H1 (cell line): ENCODE measurements at regions not wholly inside any gene's neighbourhood (a gene's known extent, or its start where the extent isn't known, plus 50 kb on each side); places are given as distances from the start of the nearest gene placed in this dataset.

Experiments
- CTCF ChIA-PET: fragments of 300-600 bp; sonication (Branson Sonifier 250); formaldehyde crosslinking; loops from one replicate; lab custom pipeline; 2021; ENCODE audit not compliant: partially characterized antibody; lab: Charles Lee
- POLR2A ChIA-PET: fragments of 300-600 bp; sonication (Branson Sonifier 250); formaldehyde crosslinking; loops from one replicate; lab custom pipeline; 2021; ENCODE audit warnings: inconsistent platforms; ENCODE audit not compliant: partially characterized antibody; lab: Charles Lee
- DNase-seq, 2 experiments: peaks; one replicate each; pipeline versions ENCODE4 v3.0.0 to v3.0.0-alpha.2; 2010 to 2022; ENCODE audit warnings: low spot score in 2 of 2, low read depth in 1 of 2, mixed read lengths in 1 of 2
- FAIRE-seq: peaks from 2 replicates; lab custom pipeline; 2011; peaks lifted over from hg19 to GRCh38; lab: Jason Lieb, UNC
- H2AFZ ChIP-seq: 2 replicates; pipeline ENCODE4 v1.8.1; 2012; ENCODE audit warnings: low read length, inconsistent platforms
- H2AK5ac ChIP-seq: 2 replicates; pipeline ENCODE4 v1.6.1; 2013; ENCODE audit warnings: low read depth, low read length
- H2BK120ac ChIP-seq: replicated peaks from 2 replicates; pipeline ENCODE3; 2013; ENCODE audit warnings: low read depth, low read length, inconsistent platforms
- H2BK12ac ChIP-seq: 2 replicates; pipeline ENCODE4 v1.6.1; 2013; ENCODE audit warnings: low read depth, low read length
- H2BK15ac ChIP-seq: 2 replicates; pipeline ENCODE4 v1.6.1; 2013; ENCODE audit warnings: low read length
- H2BK20ac ChIP-seq: 2 replicates; pipeline ENCODE4 v1.6.1; 2013; ENCODE audit warnings: low read length
- H2BK5ac ChIP-seq: 2 replicates; pipeline ENCODE4 v1.6.1; 2013; ENCODE audit warnings: low read depth, low read length
- H3K14ac ChIP-seq: 2 replicates; pipeline ENCODE4 v1.6.1; 2013; ENCODE audit warnings: inconsistent platforms; ENCODE audit not compliant: insufficient read length
- H3K18ac ChIP-seq: 2 replicates; pipeline ENCODE4 v1.6.1; 2013; ENCODE audit warnings: low read length; ENCODE audit errors: extremely low read depth
- H3K23ac ChIP-seq: 2 replicates; pipeline ENCODE4 v1.6.1; 2013; ENCODE audit warnings: inconsistent platforms; ENCODE audit not compliant: insufficient read length
- H3K23me2 ChIP-seq: 2 replicates; pipeline ENCODE4 v1.6.1; 2013; ENCODE audit warnings: low read depth, low read length
- H3K27ac ChIP-seq: 2 replicates; pipeline ENCODE4 v1.6.1; 2011; ENCODE audit warnings: low read depth, low read length, inconsistent platforms
- H3K27me3 ChIP-seq, 4 experiments: replicated peaks in 1 of 4; 1 replicate in 1 of 4; 2 replicates in 3 of 4; pipeline versions ENCODE4 v1.6.1 to v1.8.1; 2011 to 2013; ENCODE audit warnings: low read length in 3 of 4, mild to moderate bottlenecking in 3 of 4, inconsistent platforms in 2 of 4, mixed read lengths in 2 of 4, moderate library complexity in 1 of 4; ENCODE audit not compliant: control insufficient read depth in 3 of 4, insufficient read depth in 3 of 4; ENCODE audit errors: extremely low read depth in 1 of 4
- H3K36me3 ChIP-seq, 4 experiments: 2 replicates each; pipeline versions ENCODE4 v1.6.1 to v1.8.1; 2011 to 2013; ENCODE audit warnings: mild to moderate bottlenecking in 4 of 4, low read length in 3 of 4, moderate library complexity in 2 of 4, control low read depth in 1 of 4, inconsistent platforms in 1 of 4; ENCODE audit not compliant: insufficient read depth in 4 of 4, control insufficient read depth in 2 of 4
- H3K4ac ChIP-seq: replicated peaks from 2 replicates; pipeline ENCODE3; 2013; ENCODE audit warnings: low read length, low read depth, mixed read lengths, inconsistent platforms; ENCODE audit not compliant: insufficient read length
- H3K4me1 ChIP-seq, 4 experiments: replicated peaks in 1 of 4; 1 replicate in 1 of 4; 2 replicates in 3 of 4; pipeline versions ENCODE4 v1.6.1 to v1.8.1; 2011 to 2013; ENCODE audit warnings: low read length in 3 of 4, inconsistent platforms in 2 of 4, mixed read lengths in 1 of 4; ENCODE audit not compliant: insufficient read depth in 4 of 4, control insufficient read depth in 3 of 4
- H3K4me2 ChIP-seq, 2 experiments: 2 replicates each; pipeline versions ENCODE4 v1.6.1 to v1.8.1; 2011 to 2013; ENCODE audit warnings: low read depth in 2 of 2, low read length in 2 of 2, control low read depth in 1 of 2, inconsistent platforms in 1 of 2, mild to moderate bottlenecking in 1 of 2; ENCODE audit not compliant: insufficient read depth in 1 of 2
- H3K4me3 ChIP-seq, 4 experiments: fragments of 200-600, 300-600 bp in 1 of 4; sonication (generic), shearing (Covaris generic), sonication (Bioruptor Twin) in 1 of 4; 2 replicates each; pipeline versions ENCODE4 v1.5.1 to v1.8.1; 2011 to 2016; ENCODE audit warnings: low read length in 4 of 4, low read depth in 3 of 4, control low read depth in 2 of 4, inconsistent platforms in 2 of 4, mild to moderate bottlenecking in 2 of 4, mixed read lengths in 1 of 4, moderate library complexity in 1 of 4; ENCODE audit not compliant: insufficient read depth in 2 of 4; ENCODE audit errors: extremely low read depth in 1 of 4
- H3K56ac ChIP-seq: replicated peaks from 2 replicates; pipeline ENCODE3; 2013; ENCODE audit warnings: low read depth, mild to moderate bottlenecking, mixed read lengths, low read length, inconsistent platforms; ENCODE audit not compliant: insufficient read length
- H3K79me1 ChIP-seq: 2 replicates; pipeline ENCODE4 v1.6.1; 2013; ENCODE audit warnings: low read depth, low read length, control low read depth
- H3K79me2 ChIP-seq, 2 experiments: 2 replicates each; pipeline versions ENCODE4 v1.6.1 to v1.8.1; 2012 to 2013; ENCODE audit warnings: low read length in 2 of 2, mild to moderate bottlenecking in 2 of 2, inconsistent platforms in 1 of 2; ENCODE audit not compliant: insufficient read depth in 2 of 2, control insufficient read depth in 1 of 2
- H3K9ac ChIP-seq, 4 experiments: replicated peaks in 1 of 4; 1 replicate in 1 of 4; 2 replicates in 3 of 4; pipeline versions ENCODE4 v1.6.1 to v1.8.1; 2011 to 2013; ENCODE audit warnings: low read depth in 3 of 4, low read length in 3 of 4, control low read depth in 2 of 4, mild to moderate bottlenecking in 2 of 4, moderate library complexity in 2 of 4, inconsistent platforms in 1 of 4; ENCODE audit errors: extremely low read depth in 1 of 4
- H3K9me3 ChIP-seq, 2 experiments: 2 replicates each; pipeline versions ENCODE4 v1.6.1 to v1.8.1; 2012 to 2013; ENCODE audit warnings: mild to moderate bottlenecking in 2 of 2, moderate library complexity in 2 of 2, control low read depth in 1 of 2, inconsistent platforms in 1 of 2, low read depth in 1 of 2, low read length in 1 of 2, mixed read lengths in 1 of 2; ENCODE audit not compliant: insufficient read depth in 2 of 2
- H4K20me1 ChIP-seq, 2 experiments: replicated peaks in 1 of 2; 2 replicates each; pipeline versions ENCODE3 to v1.8.1; 2011 to 2013; ENCODE audit warnings: inconsistent platforms in 2 of 2, low read length in 2 of 2, mild to moderate bottlenecking in 1 of 2; ENCODE audit not compliant: insufficient read depth in 2 of 2, control insufficient read depth in 1 of 2
- H4K5ac ChIP-seq: 2 replicates; pipeline ENCODE4 v1.6.1; 2013; ENCODE audit warnings: low read length, low read depth, mixed read lengths, inconsistent platforms; ENCODE audit not compliant: insufficient read length
- H4K8ac ChIP-seq: 2 replicates; pipeline ENCODE4 v1.8.0; 2013; ENCODE audit warnings: mild to moderate bottlenecking, moderate library complexity, low read length, inconsistent platforms; ENCODE audit not compliant: insufficient read depth; ENCODE audit errors: extremely low read depth
- H4K91ac ChIP-seq: replicated peaks from 2 replicates; pipeline ENCODE3; 2013; ENCODE audit warnings: low read length, mixed read lengths, inconsistent platforms; ENCODE audit not compliant: insufficient read length
- CBX5 ChIP-seq: fragments of 300-800, 300-1000 bp; sonication (generic); IDR thresholded peaks from 2 replicates; pipeline ENCODE4 v1.7.1; 2016; ENCODE audit warnings: antibody characterized with exemption, low read length, low read depth
- CHD1 ChIP-seq: IDR thresholded peaks from 2 replicates; pipeline ENCODE4 v1.6.1; 2012; ENCODE audit warnings: low read depth, low read length, improper control_type of control experiment
- CREB1 ChIP-seq: IDR thresholded peaks from 2 replicates; pipeline ENCODE4 v1.6.1; 2012; ENCODE audit warnings: inconsistent platforms
- CTBP2 ChIP-seq: IDR thresholded peaks from 2 replicates; pipeline ENCODE4 v1.7.0; 2011; ENCODE audit warnings: borderline replicate concordance, mild to moderate bottlenecking, moderate library complexity, mixed read lengths, low read length; ENCODE audit not compliant: insufficient read depth, insufficient read length
- E2F6 ChIP-seq: IDR thresholded peaks from 2 replicates; pipeline ENCODE4 v1.6.1; 2012; ENCODE audit warnings: inconsistent platforms
- GTF2F1 ChIP-seq: IDR thresholded peaks from 2 replicates; pipeline ENCODE4 v1.6.1; 2012; ENCODE audit warnings: low read depth, low read length, improper control_type of control experiment, borderline replicate concordance
- MAFK ChIP-seq: IDR thresholded peaks from 2 replicates; pipeline ENCODE4 v1.6.1; 2012; ENCODE audit warnings: low read depth, mild to moderate bottlenecking, improper control_type of control experiment, low read length
- PHF8 ChIP-seq: fragments of 200-600 bp; sonication (generic); conservative IDR thresholded peaks from 2 replicates; pipeline ENCODE4 v1.7.1; 2012; ENCODE audit warnings: low read depth, mild to moderate bottlenecking, inconsistent platforms, low read length, moderate library complexity
- POLR2AphosphoS5 ChIP-seq: IDR thresholded peaks from 2 replicates; pipeline ENCODE4 v1.6.1; 2011; ENCODE audit warnings: low read depth, low read length
- RAD21 ChIP-seq, 2 experiments: IDR thresholded peaks in 1 of 2; conservative IDR thresholded peaks in 1 of 2; 2 replicates each; pipeline ENCODE4 v1.6.1; 2011; ENCODE audit warnings: low read depth in 2 of 2, low read length in 2 of 2, improper control_type of control experiment in 1 of 2, inconsistent platforms in 1 of 2, mild to moderate bottlenecking in 1 of 2, moderate library complexity in 1 of 2
- SUZ12 ChIP-seq: fragments of 200-600 bp; sonication (generic); IDR thresholded peaks from 2 replicates; pipeline ENCODE4 v1.6.1; 2012; ENCODE audit warnings: mild to moderate bottlenecking, inconsistent platforms, low read length, moderate library complexity, mixed read lengths
- TAF1 ChIP-seq: IDR thresholded peaks from 2 replicates; pipeline ENCODE4 v1.6.1; 2011; ENCODE audit warnings: mild to moderate bottlenecking, low read depth, low read length
- TEAD4 ChIP-seq: IDR thresholded peaks from 2 replicates; pipeline ENCODE4 v1.6.1; 2012; ENCODE audit warnings: low read depth, low read length, inconsistent platforms, mixed read lengths
- WGBS, 2 experiments: shearing (Covaris generic) in 1 of 2; methylation state at CpG; one replicate each; pipeline versions ENCODE4 v1.1.6 to v1.1.7; 2013 to 2015; ENCODE audit warnings: low lambda C conversion rate in 2 of 2, mixed read lengths in 2 of 2, inconsistent platforms in 1 of 2, low coverage in 1 of 2, missing lambda C conversion rate in 1 of 2; ENCODE audit not compliant: insufficient replicate concordance in 2 of 2, insufficient coverage in 1 of 2, insufficient read length in 1 of 2; ENCODE audit errors: extremely low coverage in 1 of 2, missing lambda C conversion rate in 1 of 2; 5-methylcytosine and 5-hydroxymethylcytosine counted together

GRCh38 chr2:83261591-83262136 is 1197.4 kb downstream of the SUCLG1 start:
- H2BK12ac ChIP-seq: no peak overlapping the region
- no peak overlapping the region for H4K5ac ChIP-seq
- H3K23ac ChIP-seq: no peak overlapping the region
- no peak overlapping the region for H2AFZ ChIP-seq
- H3K56ac ChIP-seq: no peak overlapping the region
- no peaks in the 10 kb centered on the region for H3K79me2 ChIP-seq
- H4K91ac ChIP-seq: no peak overlapping the region
- CTCF ChIA-PET: interaction anchor here (0.8 kb wide), 1 partner anchor 32 kb away, joined by 3 read pairs; no protein-coding TSS in a partner anchor
- no peaks in the 10 kb centered on the region for H4K20me1 ChIP-seq
- no peak overlapping the region for H2BK120ac ChIP-seq
- H3K9me3 ChIP-seq: peaks cover 0 to 4% of the 10 kb centered on the region in 2 experiments; a peak in 1 of 4 replicates
- H3K79me1 ChIP-seq: no peaks in the 10 kb centered on the region
- H3K27ac ChIP-seq: no peak overlapping the region
- H3K4me1 ChIP-seq: 0 out of 7 replicates have a peak, but pooled peaks cover 0 to 2% (median 0%) of the 10 kb centered on the region in 4 experiments
- no peak for DNase-seq
- TF ChIP-seq E2F6: no peak
- TF ChIP-seq GTF2F1: no peak
- no peak for TF ChIP-seq PHF8
- TF ChIP-seq CREB1: no peak
- no peak for TF ChIP-seq CBX5
- TF ChIP-seq MAFK: no peak
- no peak for TF ChIP-seq CTBP2
- TF ChIP-seq RAD21 (IDR thresholded peaks at IDR 0.05 in 1 of 2, conservative IDR thresholded peaks at IDR 0.05 in 1 of 2; ENCODE audit: low read depth in 2 of 2, low read length in 2 of 2): no peak
- no peak for TF ChIP-seq CHD1
- no peak for TF ChIP-seq POLR2AphosphoS5
- TF ChIP-seq TEAD4: no peak
- TF ChIP-seq SUZ12: no peak
- TF ChIP-seq TAF1: no peak
- H3K23me2 ChIP-seq: no peaks in the 10 kb centered on the region
- no peak overlapping the region for H2BK20ac ChIP-seq
- H2BK15ac ChIP-seq: no peak overlapping the region
- no peak overlapping the region for H3K4me3 ChIP-seq
- no peak for FAIRE-seq
- H2AK5ac ChIP-seq: no peak overlapping the region
- no peaks in the 10 kb centered on the region for H3K27me3 ChIP-seq
- no peak overlapping the region for H3K14ac ChIP-seq
- H2BK5ac ChIP-seq: no peak overlapping the region
- no peak overlapping the region for H3K4me2 ChIP-seq
- no peak overlapping the region for H4K8ac ChIP-seq
- no peak overlapping the region for H3K18ac ChIP-seq
- no peak overlapping the region for H3K9ac ChIP-seq
- WGBS, 2 experiments: 80% methylated on average over 1 of the region's 1 CpG; no CpG with 5 or more reads in 1 of the 2 experiments
- H3K4ac ChIP-seq: no peak overlapping the region
- POLR2A ChIA-PET: no interaction called here
- H3K36me3 ChIP-seq: no peaks in the 10 kb centered on the region
